GM21786 (cell line): ENCODE measurements at regions not wholly inside any gene's neighbourhood (a gene's known extent, or its start where the extent isn't known, plus 50 kb on each side); places are given as distances from the start of the nearest gene placed in this dataset.
"Not testable (repeated sequence)": the region's sequence is repeated elsewhere in the genome, so short reads cannot be mapped to it uniquely, and the experiment has no call there.

Experiments used
- ATAC-seq: cut with Tn5 transposase; IDR thresholded peaks from one replicate; pipeline ENCODE4 v1.9.1; 2021; ENCODE audit not compliant: unreplicated experiment

DNA sequence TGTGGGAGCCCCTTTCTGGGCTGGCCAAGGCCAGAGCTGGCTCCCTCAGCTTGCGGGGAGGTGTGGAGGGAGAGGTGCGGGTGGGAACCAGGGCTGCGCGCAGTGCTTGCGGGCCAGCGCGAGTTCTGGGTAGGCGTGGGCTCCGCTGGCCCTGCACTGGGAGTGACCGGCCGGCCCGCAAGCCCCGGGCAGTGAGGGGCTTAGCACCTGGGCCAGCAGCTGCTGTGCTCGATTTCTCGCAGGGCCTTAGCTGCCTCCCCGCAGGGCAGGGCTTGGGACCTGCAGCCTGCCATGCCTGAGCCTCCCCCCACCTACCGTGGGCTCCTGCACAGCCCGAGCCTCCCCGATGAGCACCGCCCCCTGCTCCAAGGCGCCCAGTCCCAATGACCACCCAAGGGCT, 56.0 kb upstream of the CACNA2D1 start:
- ATAC-seq = not testable (repeated sequence)

DNA sequence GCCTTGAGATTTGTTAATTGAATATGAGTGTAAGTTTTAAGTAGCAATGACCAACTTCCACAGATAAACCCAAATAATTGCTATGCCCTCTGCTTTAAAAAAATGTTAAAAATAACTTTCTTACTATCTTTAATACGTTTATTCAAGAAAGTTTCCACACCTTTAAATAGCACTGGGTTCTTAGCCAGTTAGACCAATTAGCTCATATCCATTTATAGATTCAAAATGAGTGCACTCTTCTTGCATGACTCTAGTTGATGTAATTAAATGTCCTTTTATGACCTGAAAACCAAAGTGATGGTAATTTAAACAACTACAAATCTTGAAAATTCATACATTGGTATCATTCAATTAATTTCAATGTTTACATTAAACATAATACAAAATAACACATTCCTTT, 50.8 kb upstream of the CACNA2D1 start:
- no peak for ATAC-seq
